HG03378 (cell line): ENCODE measurements at regions not wholly inside any gene's neighbourhood (a gene's known extent, or its start where the extent isn't known, plus 50 kb on each side); places are given as distances from the start of the nearest gene placed in this dataset.

Experiments
- ATAC-seq: cut with Tn5 transposase; IDR thresholded peaks from one replicate; pipeline ENCODE4 v1.9.1; 2021; ENCODE audit warnings: mild to moderate bottlenecking, moderate library complexity; ENCODE audit not compliant: unreplicated experiment

- no peak for ATAC-seq
These were observed 269.4 kb downstream of the TCF7L2 start for GRCh38 chr10:113219446-113219845.

GRCh38 chr10:113221756-113222168 lies 271.7 kb downstream of the TCF7L2 start:
- ATAC-seq, result no peak

- no peak for ATAC-seq
These were observed 272.2 kb downstream of the TCF7L2 start for GRCh38 chr10:113222207-113222606.

GRCh38 chr10:113225364-113225763 lies 275.3 kb downstream of the TCF7L2 start:
- ATAC-seq, result no peak

GRCh38 chr10:113225903-113226302 lies 275.9 kb downstream of the TCF7L2 start:
- no peak for ATAC-seq

GRCh38 chr10:113226399-113226798 lies 276.4 kb downstream of the TCF7L2 start:
- no peak for ATAC-seq

GRCh38 chr10:113226831-113227445 lies 276.9 kb downstream of the TCF7L2 start:
- ATAC-seq, result no peak

GRCh38 chr10:113228530-113228929 lies 278.5 kb downstream of the TCF7L2 start:
- ATAC-seq, result no peak

- ATAC-seq, result no peak
These were observed 280.1 kb downstream of the TCF7L2 start for GRCh38 chr10:113230011-113230610.

GRCh38 chr10:113232928-113233511 lies 283.0 kb downstream of the TCF7L2 start:
- ATAC-seq, result no peak

GRCh38 chr10:113234481-113234880 lies 284.4 kb downstream of the TCF7L2 start:
- ATAC-seq, result no peak

- ATAC-seq, result no peak
These were observed 285.5 kb downstream of the TCF7L2 start for GRCh38 chr10:113235508-113235907.

- no peak for ATAC-seq
These were observed 287.0 kb downstream of the TCF7L2 start for GRCh38 chr10:113236998-113237397.

GRCh38 chr10:113239566-113240350 lies 289.7 kb downstream of the TCF7L2 start:
- no peak for ATAC-seq

GRCh38 chr10:113240736-113241135 lies 290.7 kb downstream of the TCF7L2 start:
- no peak for ATAC-seq

- ATAC-seq, result no peak
These were observed 291.7 kb downstream of the TCF7L2 start for GRCh38 chr10:113241599-113242360.

- ATAC-seq, result no peak
These were observed 293.3 kb downstream of the TCF7L2 start for GRCh38 chr10:113243311-113243710.

- no peak for ATAC-seq
These were observed 294.7 kb downstream of the TCF7L2 start for GRCh38 chr10:113244750-113245149.

GRCh38 chr10:113245286-113245685 lies 295.2 kb downstream of the TCF7L2 start:
- no peak for ATAC-seq

- no peak for ATAC-seq
These were observed 297.0 kb downstream of the TCF7L2 start for GRCh38 chr10:113247050-113247449.
